Mucosa of stomach (tissue), 1 donor: ENCODE measurements at regions not wholly inside any gene's neighbourhood (a gene's known extent, or its start where the extent isn't known, plus 50 kb on each side); places are given as distances from the start of the nearest gene placed in this dataset.

Experiments used
- H3K27me3 ChIP-seq: one replicate; pipeline ENCODE4 v1.7.0; 2013; ENCODE audit warnings: mild to moderate bottlenecking, low read length; ENCODE audit not compliant: control insufficient read depth, insufficient read depth
- H3K36me3 ChIP-seq: one replicate; pipeline ENCODE4 v1.7.0; 2013; ENCODE audit warnings: low read length; ENCODE audit not compliant: control insufficient read depth, insufficient read depth
- H3K4me1 ChIP-seq: one replicate; pipeline ENCODE4 v1.7.0; 2013; ENCODE audit warnings: mild to moderate bottlenecking, low read length; ENCODE audit not compliant: control insufficient read depth, insufficient read depth
- H3K4me3 ChIP-seq: one replicate; pipeline ENCODE4 v1.7.0; 2013; ENCODE audit warnings: low read length
- H3K9ac ChIP-seq: one replicate; pipeline ENCODE4 v1.7.0; 2013; ENCODE audit warnings: mild to moderate bottlenecking, low read length, moderate library complexity
- H3K9me3 ChIP-seq: one replicate; pipeline ENCODE4 v1.7.0; 2013; ENCODE audit warnings: mild to moderate bottlenecking, low read length, moderate library complexity; ENCODE audit not compliant: control insufficient read depth
- donor health status: Pancreatic carcinoma.

DNA sequence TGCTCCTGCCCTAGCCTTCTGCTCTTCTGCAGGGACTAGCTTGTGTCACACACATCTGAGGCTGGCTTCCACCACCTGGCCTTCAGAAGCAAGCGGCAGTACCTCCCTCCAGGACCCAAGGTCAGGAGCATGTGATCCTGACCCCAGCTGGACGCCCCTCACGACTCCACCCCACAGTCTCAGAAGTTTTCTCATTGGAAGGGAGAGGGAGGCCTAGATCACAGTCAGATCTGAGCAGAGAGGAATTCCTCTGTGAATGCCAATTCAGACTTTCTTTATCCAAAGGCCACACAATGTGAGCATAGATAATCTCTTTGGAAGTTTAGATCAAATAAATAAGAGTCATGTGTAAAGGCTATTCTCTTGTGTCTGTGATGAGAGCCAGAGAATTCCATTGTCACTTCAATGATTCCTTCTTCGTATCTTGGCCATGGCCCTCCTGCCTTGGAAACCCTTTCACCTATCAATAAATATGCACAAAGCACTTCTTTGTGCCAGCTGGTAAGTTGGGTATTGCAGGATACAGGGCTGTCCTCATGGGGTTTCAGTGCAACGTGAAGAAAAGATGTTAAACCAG is 142.9 kb downstream of the SNX19 start:
- H3K9me3 ChIP-seq: no peaks in the 10 kb centered on the region
- peaks cover 46% of the 10 kb centered on the region for H3K4me1 ChIP-seq
- H3K9ac ChIP-seq: no peak overlapping the region
- H3K4me3 ChIP-seq: no peak overlapping the region
- H3K36me3 ChIP-seq: no peaks in the 10 kb centered on the region
- no peaks in the 10 kb centered on the region for H3K27me3 ChIP-seq

DNA sequence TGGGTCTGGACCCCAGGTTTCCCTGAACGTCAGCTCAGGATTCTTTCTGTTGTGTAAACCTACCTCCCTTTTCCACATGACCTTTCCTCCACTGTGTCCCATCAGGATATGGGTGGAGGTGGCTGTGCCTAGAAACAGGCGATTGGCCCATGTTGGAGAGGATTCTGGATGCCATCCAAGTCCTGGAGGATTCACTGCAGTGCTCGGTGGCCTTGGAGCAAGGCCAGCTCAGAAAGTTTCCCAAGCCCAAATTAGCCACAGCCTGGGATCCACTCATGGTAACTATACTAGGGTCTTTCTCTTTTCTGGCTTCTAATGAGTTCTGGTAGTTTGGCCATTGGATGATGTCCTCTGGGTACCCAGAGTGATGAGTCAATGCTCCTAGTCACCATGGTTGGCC is 141.6 kb downstream of the SNX19 start:
- Histone ChIP-seq H3K36me3 (no peaks in the 10 kb centered on the region), H3K27me3 (no peaks in the 10 kb centered on the region), H3K4me1 (peaks cover 43% of the 10 kb centered on the region), H3K4me3 (no peak overlapping the region), H3K9ac (no peak overlapping the region), H3K9me3 (no peaks in the 10 kb centered on the region)

DNA sequence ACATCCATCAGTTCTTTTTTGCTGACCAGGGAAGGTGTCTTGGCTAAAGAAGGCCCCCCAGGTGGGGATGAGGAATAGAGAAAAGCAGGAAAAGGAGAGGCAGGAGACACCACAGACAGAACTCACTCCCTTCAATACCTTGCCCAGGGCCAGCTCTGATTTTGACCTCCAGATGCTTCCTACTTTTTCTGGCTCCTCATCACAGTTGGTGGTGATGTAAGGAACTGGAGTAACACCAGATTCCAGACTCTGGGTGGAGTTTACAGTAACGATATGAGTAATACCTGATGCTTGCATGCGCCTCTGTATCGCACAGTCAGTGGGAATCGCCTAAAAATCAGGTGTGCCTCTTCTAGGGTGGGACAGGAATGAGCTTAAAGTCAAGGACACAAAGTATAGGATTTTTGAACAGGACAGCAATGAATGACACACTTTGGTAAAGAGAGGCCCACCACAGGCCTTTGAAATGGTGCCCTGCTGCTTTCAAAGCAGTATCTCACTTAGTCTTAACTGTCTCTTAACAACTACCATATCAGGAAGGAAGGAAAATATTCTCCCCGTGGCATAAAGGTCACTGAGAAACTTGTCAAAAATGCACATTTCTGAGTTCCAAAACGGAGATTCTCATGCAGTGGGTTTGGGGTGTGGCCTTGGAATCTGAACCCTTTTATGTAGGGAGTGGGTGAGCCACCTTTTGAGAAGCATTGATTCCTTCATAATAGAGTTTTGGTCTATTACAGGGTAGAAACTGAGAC is 140.8 kb downstream of the SNX19 start:
- H3K36me3 ChIP-seq: no peaks in the 10 kb centered on the region
- no peak overlapping the region for H3K9ac ChIP-seq

DNA sequence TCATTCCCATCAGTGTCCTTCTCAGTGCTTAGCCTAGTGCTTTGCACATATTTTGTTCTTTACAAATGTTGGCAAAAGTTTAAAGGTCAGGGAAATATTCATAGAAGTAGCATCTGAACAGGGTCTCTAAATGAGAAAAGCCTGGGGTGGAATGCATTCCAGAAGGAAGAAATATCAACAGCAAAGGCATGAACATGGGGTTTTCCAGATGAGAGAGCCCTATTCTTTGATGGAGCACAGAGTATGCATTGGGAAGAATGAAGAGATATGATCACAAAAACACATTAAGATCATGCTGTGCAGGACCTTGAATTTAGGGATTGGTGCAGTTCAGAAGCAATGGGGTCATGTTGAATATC is 140.2 kb downstream of the SNX19 start:
- no peak overlapping the region for H3K4me3 ChIP-seq
- no peaks in the 10 kb centered on the region for H3K36me3 ChIP-seq
- H3K9me3 ChIP-seq: no peaks in the 10 kb centered on the region
- H3K27me3 ChIP-seq: no peaks in the 10 kb centered on the region
- H3K4me1 ChIP-seq: peaks cover 32% of the 10 kb centered on the region
- no peak overlapping the region for H3K9ac ChIP-seq

More for the DNA sequence above, 140.8 kb downstream of the SNX19 start:
- peaks cover 36% of the 10 kb centered on the region for H3K4me1 ChIP-seq
- no peaks in the 10 kb centered on the region for H3K27me3 ChIP-seq
- H3K9me3 ChIP-seq: no peaks in the 10 kb centered on the region
- H3K4me3 ChIP-seq: no peak overlapping the region

DNA sequence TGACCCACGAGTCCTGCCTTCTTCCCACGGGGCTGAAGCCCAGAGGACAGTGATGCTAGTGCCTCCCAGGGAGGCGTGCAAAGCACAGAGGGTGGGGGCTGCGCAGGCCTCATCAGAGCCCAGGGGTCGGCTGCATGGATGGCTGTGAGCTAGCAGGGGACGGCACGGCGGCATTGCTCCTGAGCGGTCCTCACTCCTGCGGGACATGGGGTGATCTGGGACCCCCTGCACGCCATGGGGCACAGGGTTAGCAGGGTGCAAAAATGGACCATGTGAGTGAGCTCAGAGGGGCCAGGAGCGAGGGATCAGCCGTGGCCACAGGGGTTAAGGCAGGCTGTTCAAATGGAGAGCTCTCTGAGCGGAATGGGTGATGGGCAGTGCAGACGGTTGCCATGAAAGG is 138.3 kb downstream of the SNX19 start:
- H3K4me1 ChIP-seq: peaks cover 13% of the 10 kb centered on the region
- H3K9ac ChIP-seq: no peak overlapping the region
- no peaks in the 10 kb centered on the region for H3K9me3 ChIP-seq
- no peaks in the 10 kb centered on the region for H3K27me3 ChIP-seq
- H3K36me3 ChIP-seq: no peaks in the 10 kb centered on the region
- H3K4me3 ChIP-seq: no peak overlapping the region

DNA sequence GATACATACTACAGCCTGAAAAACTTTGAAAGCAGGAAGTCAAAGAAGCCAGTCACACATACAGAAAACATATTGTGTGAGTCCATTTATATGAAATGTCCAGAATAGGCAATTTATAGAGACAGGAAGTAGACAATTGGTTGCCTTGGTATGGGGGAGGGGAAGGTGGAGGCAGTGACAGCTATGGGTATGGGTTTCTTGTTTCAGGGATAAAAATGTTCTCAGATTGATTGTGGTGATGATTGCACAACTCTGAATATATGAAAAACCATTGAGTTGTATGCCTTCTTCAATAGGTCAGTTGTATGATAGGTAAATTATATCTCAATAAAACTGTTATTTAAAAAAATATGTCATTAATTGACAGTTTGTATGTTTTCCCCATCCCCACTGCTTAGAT is 137.6 kb downstream of the SNX19 start:
- Histone ChIP-seq H3K36me3 (no peaks in the 10 kb centered on the region), H3K9me3 (no peaks in the 10 kb centered on the region), H3K4me1 (peaks cover 10% of the 10 kb centered on the region), H3K9ac (no peak overlapping the region), H3K4me3 (no peak overlapping the region), H3K27me3 (no peaks in the 10 kb centered on the region)

DNA sequence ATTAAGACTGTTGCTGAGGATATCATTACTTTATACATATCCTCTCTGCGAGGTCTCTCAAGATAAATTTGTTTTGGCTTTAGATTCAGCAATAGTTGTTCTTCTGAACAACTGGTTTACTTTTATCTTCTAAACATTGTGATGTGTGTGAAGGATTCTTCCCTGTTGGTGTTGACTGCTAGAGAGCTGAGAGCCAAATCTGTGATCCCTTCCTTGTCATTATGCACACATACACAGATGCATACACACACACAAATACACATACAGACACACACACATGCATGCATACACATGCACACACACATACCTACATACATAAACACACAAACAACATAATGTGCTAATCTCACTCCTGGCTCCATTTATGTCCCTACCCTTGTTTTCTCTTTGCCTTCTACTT is 137.0 kb downstream of the SNX19 start:
- no peaks in the 10 kb centered on the region for H3K36me3 ChIP-seq
- H3K9me3 ChIP-seq: no peaks in the 10 kb centered on the region
- H3K9ac ChIP-seq: no peak overlapping the region
- peaks cover 10% of the 10 kb centered on the region for H3K4me1 ChIP-seq
- H3K4me3 ChIP-seq: no peak overlapping the region
- no peaks in the 10 kb centered on the region for H3K27me3 ChIP-seq

DNA sequence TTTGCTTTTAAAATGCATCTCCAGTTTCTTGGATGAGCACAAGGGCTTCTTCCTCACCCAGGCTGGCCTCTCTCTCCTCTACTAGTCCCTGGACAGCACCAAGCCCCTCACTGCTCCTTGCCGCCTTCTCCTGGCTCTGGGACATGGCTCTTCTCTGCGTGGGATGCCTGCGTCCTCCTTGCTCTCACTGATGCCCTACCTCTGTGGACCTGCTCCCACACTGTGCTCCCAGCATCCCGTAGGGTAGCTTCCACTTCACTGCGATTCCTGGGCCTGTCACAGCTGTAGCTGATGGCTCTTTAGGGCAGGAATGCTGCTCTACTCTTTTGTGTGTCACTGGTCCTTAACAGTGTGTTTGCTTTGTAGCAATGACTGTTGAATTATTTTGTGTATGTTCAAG is 136.3 kb downstream of the SNX19 start:
- H3K27me3 ChIP-seq: no peaks in the 10 kb centered on the region
- no peak overlapping the region for H3K9ac ChIP-seq
- H3K4me1 ChIP-seq: peaks cover 4% of the 10 kb centered on the region
- H3K9me3 ChIP-seq: no peaks in the 10 kb centered on the region
- H3K4me3 ChIP-seq: no peak overlapping the region
- no peaks in the 10 kb centered on the region for H3K36me3 ChIP-seq

DNA sequence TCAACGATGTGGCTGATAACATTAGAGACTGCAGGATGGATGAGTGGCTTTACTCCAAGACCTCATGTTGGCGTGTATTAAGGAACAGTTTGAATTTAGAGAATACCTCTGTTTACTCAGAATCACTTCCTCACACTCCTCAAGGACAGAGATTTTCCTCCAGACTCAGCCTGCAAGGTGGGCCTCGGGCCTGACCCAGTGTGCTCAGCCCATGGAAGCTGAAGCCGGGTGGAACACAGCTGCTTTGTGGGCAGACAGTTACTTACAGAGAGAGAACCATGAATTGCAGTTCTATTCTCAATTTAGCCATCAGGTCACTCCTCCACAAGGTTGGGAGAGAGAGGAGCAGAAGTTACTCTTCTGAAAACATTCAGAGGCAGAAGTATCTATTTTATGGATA is 135.8 kb downstream of the SNX19 start:
- no peak overlapping the region for H3K4me3 ChIP-seq
- H3K27me3 ChIP-seq: no peaks in the 10 kb centered on the region
- H3K36me3 ChIP-seq: no peaks in the 10 kb centered on the region
- no peaks in the 10 kb centered on the region for H3K4me1 ChIP-seq
- no peaks in the 10 kb centered on the region for H3K9me3 ChIP-seq
- H3K9ac ChIP-seq: no peak overlapping the region

DNA sequence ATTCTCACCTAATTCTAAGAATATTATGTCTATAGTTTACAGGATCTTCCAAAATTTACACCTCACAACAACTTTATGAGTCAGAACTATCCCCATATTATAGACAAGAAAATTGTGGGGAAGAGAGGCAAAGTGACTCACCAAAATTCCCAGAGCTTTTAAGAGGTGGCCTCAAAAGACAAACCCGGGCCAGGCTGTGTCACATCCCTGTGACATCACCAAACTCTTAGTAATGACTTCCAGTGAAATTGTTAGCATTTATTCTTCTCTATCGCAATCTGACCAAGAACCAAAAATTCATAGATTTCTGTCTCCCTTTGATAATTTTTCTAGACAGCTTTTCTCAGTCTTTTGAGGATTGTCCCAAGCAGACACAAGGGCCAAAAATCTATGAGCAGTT is 134.3 kb downstream of the SNX19 start:
- H3K9ac ChIP-seq: no peak overlapping the region
- no peaks in the 10 kb centered on the region for H3K4me1 ChIP-seq
- no peaks in the 10 kb centered on the region for H3K27me3 ChIP-seq
- no peaks in the 10 kb centered on the region for H3K36me3 ChIP-seq
- H3K4me3 ChIP-seq: no peak overlapping the region
- no peaks in the 10 kb centered on the region for H3K9me3 ChIP-seq

DNA sequence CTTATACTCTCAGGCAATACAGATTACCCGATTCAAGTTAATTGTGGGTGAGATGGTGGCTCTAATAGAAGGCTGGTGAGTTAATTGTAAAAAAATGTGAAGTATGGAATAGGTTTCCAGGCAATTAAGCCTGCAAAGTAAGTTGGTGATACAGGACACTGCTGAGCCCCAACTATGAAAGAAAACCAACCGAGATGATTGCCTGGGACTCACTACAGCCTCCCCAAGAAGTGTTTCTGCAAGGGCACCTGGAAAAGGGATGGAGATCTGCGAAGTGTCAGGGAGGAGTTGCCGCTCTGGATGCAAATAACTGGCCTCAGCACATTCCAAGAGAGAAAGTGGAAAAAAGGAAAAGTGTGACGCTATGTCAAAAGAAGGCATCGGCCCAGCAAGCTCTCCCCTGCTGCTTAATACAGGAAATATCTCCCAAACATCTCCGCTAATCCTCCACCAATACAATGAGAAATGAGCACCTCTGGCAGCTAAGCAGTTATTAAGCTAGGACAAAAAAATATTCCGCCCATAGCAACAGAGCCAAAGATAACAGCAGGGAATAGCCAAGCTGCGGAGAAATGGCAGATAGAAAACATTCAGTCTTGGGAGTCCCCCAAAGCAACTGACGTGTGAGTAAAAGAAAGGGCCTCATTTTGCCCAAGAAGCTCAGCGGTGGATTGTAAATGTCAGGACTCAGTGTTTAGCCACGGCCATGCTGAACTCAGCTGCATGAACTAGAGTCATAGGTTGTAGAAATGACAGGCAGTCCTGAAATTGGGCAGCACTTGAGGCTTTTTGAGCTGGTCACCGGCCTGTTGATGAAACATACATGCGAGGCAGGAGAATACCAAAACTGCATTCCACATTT is 133.7 kb downstream of the SNX19 start:
- Histone ChIP-seq H3K4me1 (no peaks in the 10 kb centered on the region), H3K27me3 (no peaks in the 10 kb centered on the region), H3K9me3 (no peaks in the 10 kb centered on the region), H3K36me3 (no peaks in the 10 kb centered on the region), H3K4me3 (no peak overlapping the region), H3K9ac (no peak overlapping the region)

DNA sequence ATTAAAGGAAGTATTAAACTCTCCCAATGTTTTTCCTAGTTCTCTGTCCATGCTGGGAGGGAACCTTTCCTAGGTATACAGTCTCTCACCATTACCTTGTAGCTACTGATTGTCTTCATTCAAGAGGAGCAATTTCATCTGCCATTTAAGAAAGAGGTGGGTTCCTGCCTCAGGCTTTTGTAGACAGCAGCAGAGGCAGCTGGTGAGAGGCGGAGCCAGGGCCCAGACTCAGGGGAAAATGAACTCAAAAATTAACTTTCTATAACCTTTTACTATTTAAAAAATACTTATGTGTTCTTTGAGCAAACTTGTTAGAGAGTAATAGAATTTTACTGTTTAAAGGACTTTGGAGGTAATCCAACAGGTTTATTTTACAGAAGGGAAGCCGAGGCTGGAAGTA is 133.0 kb downstream of the SNX19 start:
- H3K36me3 ChIP-seq: no peaks in the 10 kb centered on the region
- no peak overlapping the region for H3K9ac ChIP-seq
- H3K4me1 ChIP-seq: no peaks in the 10 kb centered on the region
- H3K27me3 ChIP-seq: no peaks in the 10 kb centered on the region
- H3K4me3 ChIP-seq: no peak overlapping the region
- no peaks in the 10 kb centered on the region for H3K9me3 ChIP-seq
